ENCODE measurements at regions not wholly inside any gene's neighbourhood (a gene's known extent, or its start where the extent isn't known, plus 50 kb on each side); places are given as distances from the start of the nearest gene placed in this dataset.

DNA sequence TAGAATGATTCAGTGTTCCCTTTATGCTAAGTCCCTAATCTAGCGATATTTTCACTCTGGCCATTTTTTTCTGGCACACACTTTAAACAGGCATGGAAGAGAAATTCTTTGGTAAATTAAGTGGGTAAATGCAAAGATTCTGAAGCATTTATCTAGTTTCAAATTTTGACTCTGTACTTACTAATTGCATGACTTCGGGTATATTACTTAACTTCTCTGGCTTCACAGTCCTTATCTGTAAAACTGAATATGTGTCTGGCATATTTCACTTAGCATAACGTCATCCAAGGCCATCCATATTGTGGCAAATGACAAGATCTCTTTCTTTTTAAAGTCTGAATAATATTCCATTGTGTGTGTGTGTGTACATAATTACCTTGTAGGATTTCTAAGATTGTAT is 114.5 kb downstream of the MBL2 start:
- 50% methylated on average over 1 of the region's 3 CpGs for WGBS (ENCODE audit: insufficient coverage, low lambda C conversion rate)
- H3K36me3 ChIP-seq (ENCODE audit: control insufficient read depth, insufficient read depth, low read length): no peaks in the 10 kb centered on the region

DNA sequence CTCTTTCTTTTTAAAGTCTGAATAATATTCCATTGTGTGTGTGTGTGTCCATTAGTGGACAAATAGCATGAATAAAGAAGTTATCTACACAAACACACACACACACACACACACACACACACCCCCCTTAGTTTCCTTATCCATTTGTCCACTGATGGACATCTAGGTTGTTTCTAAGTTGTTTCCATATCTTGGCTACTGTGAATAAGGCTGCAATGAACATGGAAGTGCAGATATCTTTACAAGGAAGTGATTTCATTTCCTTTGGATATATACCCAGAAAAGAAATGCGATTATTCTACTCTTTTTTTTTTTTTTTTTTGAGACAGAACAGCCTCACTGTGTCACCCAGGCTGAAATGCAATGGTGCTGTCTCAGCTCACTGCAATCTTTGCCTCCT is 113.5 kb downstream of the MBL2 start:
- WGBS (ENCODE audit: insufficient coverage, low lambda C conversion rate): no CpG with 5 or more reads among the region's 1 CpG

More for the DNA sequence above, 114.5 kb downstream of the MBL2 start:
- no peaks in the 10 kb centered on the region for H3K27me3 ChIP-seq (ENCODE audit: control insufficient read depth, insufficient read depth, low read length)
- H3K9me3 ChIP-seq (ENCODE audit: control insufficient read depth, low read depth, low read length): no peaks in the 10 kb centered on the region
- no peaks in the 10 kb centered on the region for H3K4me1 ChIP-seq (ENCODE audit: control insufficient read depth, insufficient read depth, low read length)
- no peak overlapping the region for H3K4me3 ChIP-seq (ENCODE audit: low read length)
- DNase-seq: no peak
- H3K27ac ChIP-seq (ENCODE audit: low read length): no peak overlapping the region

GRCh38 chr10:52662256-52662655 is 110.3 kb downstream of the MBL2 start:
- no peak overlapping the region for H3K27ac ChIP-seq (ENCODE audit: low read length)
- no peaks in the 10 kb centered on the region for H3K36me3 ChIP-seq (ENCODE audit: control insufficient read depth, insufficient read depth, low read length)
- no peak overlapping the region for H3K4me3 ChIP-seq (ENCODE audit: low read length)
- DNase-seq: no peak
- H3K9me3 ChIP-seq (ENCODE audit: control insufficient read depth, low read depth, low read length): no peaks in the 10 kb centered on the region
- WGBS (ENCODE audit: insufficient coverage, low lambda C conversion rate): no CpG with 5 or more reads among the region's 1 CpG
- H3K27me3 ChIP-seq (ENCODE audit: control insufficient read depth, insufficient read depth, low read length): no peaks in the 10 kb centered on the region
- H3K4me1 ChIP-seq (ENCODE audit: control insufficient read depth, insufficient read depth, low read length): no peaks in the 10 kb centered on the region

More for the DNA sequence above, 113.5 kb downstream of the MBL2 start:
- no peak overlapping the region for H3K27ac ChIP-seq (ENCODE audit: low read length)
- H3K4me3 ChIP-seq (ENCODE audit: low read length): no peak overlapping the region
- H3K9me3 ChIP-seq (ENCODE audit: control insufficient read depth, low read depth, low read length): no peaks in the 10 kb centered on the region
- no peaks in the 10 kb centered on the region for H3K4me1 ChIP-seq (ENCODE audit: control insufficient read depth, insufficient read depth, low read length)
- H3K27me3 ChIP-seq (ENCODE audit: control insufficient read depth, insufficient read depth, low read length): no peaks in the 10 kb centered on the region
- H3K36me3 ChIP-seq (ENCODE audit: control insufficient read depth, insufficient read depth, low read length): no peaks in the 10 kb centered on the region
- DNase-seq: no peak

DNA sequence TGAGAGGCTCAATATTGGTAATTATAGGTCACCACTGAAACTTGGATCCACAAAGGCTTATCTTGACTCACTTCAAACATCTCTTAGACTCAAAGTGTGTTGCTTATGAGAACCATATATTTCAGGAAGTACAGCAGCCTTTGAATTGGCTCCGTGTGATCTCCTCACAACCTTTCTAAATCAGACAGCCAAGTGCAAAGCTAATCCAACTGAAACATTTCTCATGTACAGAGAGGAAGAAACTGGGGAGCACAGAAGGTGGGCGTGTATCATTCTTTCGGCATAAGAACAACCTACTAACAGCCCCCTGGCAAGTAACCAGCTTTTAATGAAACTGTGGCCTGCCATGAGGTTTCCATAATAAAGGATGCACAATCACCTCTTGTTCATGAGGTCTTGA is 109.4 kb downstream of the MBL2 start:
- Histone ChIP-seq H3K27ac (ENCODE audit: low read length) (no peak overlapping the region), H3K4me3 (ENCODE audit: low read length) (no peak overlapping the region)
- WGBS (ENCODE audit: insufficient coverage, low lambda C conversion rate): no CpG with 5 or more reads among the region's 3 CpGs

DNA sequence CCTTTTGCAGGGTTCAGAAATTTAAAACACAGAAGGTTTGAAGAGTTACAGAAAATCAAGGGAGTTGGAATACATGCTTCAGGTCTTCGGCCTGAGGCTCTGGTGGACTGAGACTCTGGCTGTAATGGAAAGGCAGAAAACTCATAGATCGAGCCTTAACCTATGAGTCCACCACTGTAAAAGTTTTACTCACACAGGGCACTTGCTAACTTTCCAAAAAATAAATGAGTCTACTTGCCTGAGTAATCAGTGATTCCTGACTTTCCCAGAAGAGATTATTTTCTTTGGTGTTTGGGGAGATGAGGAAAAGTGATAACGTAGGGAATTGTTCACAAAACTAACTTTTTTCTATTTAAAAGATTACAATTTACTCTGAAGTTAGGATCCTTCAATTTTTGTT is 108.0 kb downstream of the MBL2 start:
- no peaks in the 10 kb centered on the region for H3K4me1 ChIP-seq (ENCODE audit: control insufficient read depth, insufficient read depth, low read length)
- WGBS (ENCODE audit: insufficient coverage, low lambda C conversion rate): 100% methylated on average over 1 of the region's 3 CpGs
- H3K27me3 ChIP-seq (ENCODE audit: control insufficient read depth, insufficient read depth, low read length): no peaks in the 10 kb centered on the region
- H3K4me3 ChIP-seq (ENCODE audit: low read length): no peak overlapping the region
- no peaks in the 10 kb centered on the region for H3K9me3 ChIP-seq (ENCODE audit: control insufficient read depth, low read depth, low read length)
- H3K27ac ChIP-seq (ENCODE audit: low read length): no peak overlapping the region
- H3K36me3 ChIP-seq (ENCODE audit: control insufficient read depth, insufficient read depth, low read length): no peaks in the 10 kb centered on the region
- no peak for DNase-seq

More for the DNA sequence above, 109.4 kb downstream of the MBL2 start:
- H3K9me3 ChIP-seq (ENCODE audit: control insufficient read depth, low read depth, low read length): no peaks in the 10 kb centered on the region
- no peak for DNase-seq
- H3K4me1 ChIP-seq (ENCODE audit: control insufficient read depth, insufficient read depth, low read length): no peaks in the 10 kb centered on the region
- H3K27me3 ChIP-seq (ENCODE audit: control insufficient read depth, insufficient read depth, low read length): no peaks in the 10 kb centered on the region
- H3K36me3 ChIP-seq (ENCODE audit: control insufficient read depth, insufficient read depth, low read length): no peaks in the 10 kb centered on the region

GRCh38 chr10:52665821-52666220 is 106.8 kb downstream of the MBL2 start:
- Histone ChIP-seq H3K4me1 (ENCODE audit: control insufficient read depth, insufficient read depth, low read length) (no peaks in the 10 kb centered on the region), H3K4me3 (ENCODE audit: low read length) (no peak overlapping the region), H3K27ac (ENCODE audit: low read length) (no peak overlapping the region), H3K9me3 (ENCODE audit: control insufficient read depth, low read depth, low read length) (no peaks in the 10 kb centered on the region), H3K36me3 (ENCODE audit: control insufficient read depth, insufficient read depth, low read length) (no peaks in the 10 kb centered on the region), H3K27me3 (ENCODE audit: control insufficient read depth, insufficient read depth, low read length) (no peaks in the 10 kb centered on the region)
- no peak for DNase-seq
- WGBS (ENCODE audit: insufficient coverage, low lambda C conversion rate): 67% methylated on average over 1 of the region's 1 CpG

DNA sequence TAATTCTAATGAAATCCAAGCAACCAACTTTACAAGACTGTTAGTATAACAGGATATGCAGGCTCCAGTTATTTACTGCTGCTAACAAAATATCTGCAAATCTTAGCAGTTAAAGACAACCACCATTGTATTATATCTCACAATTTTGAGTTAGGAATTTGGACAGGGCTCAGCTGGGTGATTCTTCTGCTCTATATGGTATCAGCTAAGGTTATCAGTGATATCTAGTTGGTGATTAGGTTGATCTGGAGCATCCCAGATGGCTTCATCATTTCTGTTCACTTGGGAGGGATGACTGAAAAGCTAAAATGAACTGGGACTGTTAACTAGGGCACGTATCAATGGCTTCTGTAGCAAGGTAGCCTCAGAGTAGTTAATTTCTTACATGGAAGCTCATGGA is 105.7 kb downstream of the MBL2 start:
- no peak overlapping the region for H3K27ac ChIP-seq (ENCODE audit: low read length)
- no peaks in the 10 kb centered on the region for H3K4me1 ChIP-seq (ENCODE audit: control insufficient read depth, insufficient read depth, low read length)
- H3K36me3 ChIP-seq (ENCODE audit: control insufficient read depth, insufficient read depth, low read length): no peaks in the 10 kb centered on the region
- WGBS (ENCODE audit: insufficient coverage, low lambda C conversion rate): no CpG with 5 or more reads among the region's 1 CpG
- no peak for DNase-seq
- H3K4me3 ChIP-seq (ENCODE audit: low read length): no peak overlapping the region
- H3K27me3 ChIP-seq (ENCODE audit: control insufficient read depth, insufficient read depth, low read length): no peaks in the 10 kb centered on the region
- no peaks in the 10 kb centered on the region for H3K9me3 ChIP-seq (ENCODE audit: control insufficient read depth, low read depth, low read length)

DNA sequence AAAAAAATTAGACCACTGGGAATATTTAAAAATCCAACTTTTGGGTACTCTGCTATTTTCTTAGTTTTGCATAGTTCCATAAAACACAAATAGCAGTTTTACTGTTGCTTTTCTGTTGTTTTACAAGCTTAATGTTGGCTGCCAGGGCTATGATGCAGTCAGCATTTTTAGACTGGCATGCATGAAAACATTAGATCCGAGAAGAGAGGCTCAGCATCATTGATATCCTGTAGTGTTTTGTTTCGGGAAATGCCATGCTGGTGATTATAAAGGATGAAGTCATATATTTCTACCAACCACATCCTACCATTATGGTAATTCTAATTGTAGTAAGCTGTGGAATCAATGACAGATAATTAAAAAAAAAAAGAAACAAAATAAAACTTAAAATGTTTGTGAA is 104.6 kb downstream of the MBL2 start:
- H3K27ac ChIP-seq (ENCODE audit: low read length): no peak overlapping the region
- WGBS (ENCODE audit: insufficient coverage, low lambda C conversion rate): no CpG with 5 or more reads among the region's 2 CpGs
- no peak overlapping the region for H3K4me3 ChIP-seq (ENCODE audit: low read length)
- no peak for DNase-seq
- H3K36me3 ChIP-seq (ENCODE audit: control insufficient read depth, insufficient read depth, low read length): no peaks in the 10 kb centered on the region
- no peaks in the 10 kb centered on the region for H3K4me1 ChIP-seq (ENCODE audit: control insufficient read depth, insufficient read depth, low read length)
- no peaks in the 10 kb centered on the region for H3K9me3 ChIP-seq (ENCODE audit: control insufficient read depth, low read depth, low read length)
- H3K27me3 ChIP-seq (ENCODE audit: control insufficient read depth, insufficient read depth, low read length): no peaks in the 10 kb centered on the region

- no peak overlapping the region for H3K4me3 ChIP-seq (ENCODE audit: low read length)
- DNase-seq: no peak
- no peaks in the 10 kb centered on the region for H3K4me1 ChIP-seq (ENCODE audit: control insufficient read depth, insufficient read depth, low read length)
- WGBS (ENCODE audit: insufficient coverage, low lambda C conversion rate): 83% methylated on average over 1 of the region's 1 CpG
- no peaks in the 10 kb centered on the region for H3K36me3 ChIP-seq (ENCODE audit: control insufficient read depth, insufficient read depth, low read length)
- no peak overlapping the region for H3K27ac ChIP-seq (ENCODE audit: low read length)
- H3K27me3 ChIP-seq (ENCODE audit: control insufficient read depth, insufficient read depth, low read length): no peaks in the 10 kb centered on the region
- no peaks in the 10 kb centered on the region for H3K9me3 ChIP-seq (ENCODE audit: control insufficient read depth, low read depth, low read length)
Measured at GRCh38 chr10:52672880-52673279, 99.7 kb downstream of the MBL2 start.

GRCh38 chr10:52673468-52673867 is 99.1 kb downstream of the MBL2 start:
- Histone ChIP-seq H3K4me3 (ENCODE audit: low read length) (no peak overlapping the region), H3K4me1 (ENCODE audit: control insufficient read depth, insufficient read depth, low read length) (no peaks in the 10 kb centered on the region), H3K27me3 (ENCODE audit: control insufficient read depth, insufficient read depth, low read length) (no peaks in the 10 kb centered on the region), H3K9me3 (ENCODE audit: control insufficient read depth, low read depth, low read length) (no peaks in the 10 kb centered on the region), H3K27ac (ENCODE audit: low read length) (no peak overlapping the region), H3K36me3 (ENCODE audit: control insufficient read depth, insufficient read depth, low read length) (no peaks in the 10 kb centered on the region)
- WGBS (ENCODE audit: insufficient coverage, low lambda C conversion rate): 100% methylated on average over 2 of the region's 2 CpGs
- DNase-seq: no peak

GRCh38 chr10:52674474-52674873 is 98.1 kb downstream of the MBL2 start:
- DNase-seq: peak in 1 of 2 donors; percentile 80
- Histone ChIP-seq H3K27ac (ENCODE audit: low read length) (no peak overlapping the region), H3K27me3 (ENCODE audit: control insufficient read depth, insufficient read depth, low read length) (no peaks in the 10 kb centered on the region), H3K4me3 (ENCODE audit: low read length) (no peak overlapping the region), H3K9me3 (ENCODE audit: control insufficient read depth, low read depth, low read length) (no peaks in the 10 kb centered on the region), H3K4me1 (ENCODE audit: control insufficient read depth, insufficient read depth, low read length) (no peaks in the 10 kb centered on the region), H3K36me3 (ENCODE audit: control insufficient read depth, insufficient read depth, low read length) (no peaks in the 10 kb centered on the region)

Data from large intestine (tissue), 3 donors.